GM19467 (cell line): ENCODE measurements at regions not wholly inside any gene's neighbourhood (a gene's known extent, or its start where the extent isn't known, plus 50 kb on each side); places are given as distances from the start of the nearest gene placed in this dataset.
"Not testable (repeated sequence)": the region's sequence is repeated elsewhere in the genome, so short reads cannot be mapped to it uniquely, and the experiment has no call there.

Source experiments
- ATAC-seq: cut with Tn5 transposase; IDR thresholded peaks from one replicate; pipeline ENCODE4 v1.9.1; 2021; ENCODE audit warnings: mild to moderate bottlenecking, moderate library complexity; ENCODE audit not compliant: unreplicated experiment

DNA sequence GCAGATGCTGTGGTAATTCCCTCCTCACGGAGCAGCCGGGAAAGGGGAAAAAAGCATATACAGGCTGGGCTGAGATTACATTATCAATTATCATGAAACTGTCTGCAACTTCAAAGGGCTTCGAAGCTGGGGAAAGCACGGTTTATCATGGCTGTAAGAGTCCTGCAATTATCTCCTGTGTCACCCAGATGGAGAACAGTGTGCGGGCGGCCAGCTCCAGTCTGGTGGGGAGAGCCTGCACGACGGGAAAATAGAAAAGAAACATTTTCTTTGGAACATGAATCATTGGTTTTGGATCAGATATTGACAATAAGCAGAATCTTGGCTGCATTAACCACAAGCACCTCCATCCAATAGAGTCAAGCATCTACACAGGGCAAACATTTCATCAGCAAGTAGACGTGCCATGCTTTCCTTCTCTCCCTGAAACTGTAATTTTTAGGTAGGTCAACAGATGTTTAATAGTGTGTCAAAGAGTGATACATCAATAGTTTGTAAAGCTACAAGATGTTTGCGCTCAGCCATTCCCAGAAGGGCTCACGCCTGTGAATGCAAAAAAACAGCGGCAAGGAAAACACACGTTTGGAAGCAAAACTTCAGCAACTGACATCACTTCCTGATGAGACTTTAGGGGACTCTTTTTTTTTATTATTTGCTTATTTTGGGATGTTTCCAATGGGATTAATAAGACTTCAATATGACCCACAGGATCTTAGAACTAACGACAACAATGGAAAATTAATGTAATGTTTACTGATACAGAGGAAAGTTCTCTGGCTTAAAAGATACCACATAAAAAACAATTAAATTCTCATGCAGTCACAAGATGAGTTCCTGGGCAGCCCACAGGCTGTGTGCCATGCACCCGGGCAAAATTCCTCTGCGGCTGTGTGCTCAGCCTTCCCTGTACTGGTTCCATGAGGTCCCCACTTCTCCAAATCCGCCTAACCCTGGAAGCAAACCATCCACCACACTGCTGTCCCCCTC, 111.0 kb upstream of the SALL3 start:
- no peak for ATAC-seq

DNA sequence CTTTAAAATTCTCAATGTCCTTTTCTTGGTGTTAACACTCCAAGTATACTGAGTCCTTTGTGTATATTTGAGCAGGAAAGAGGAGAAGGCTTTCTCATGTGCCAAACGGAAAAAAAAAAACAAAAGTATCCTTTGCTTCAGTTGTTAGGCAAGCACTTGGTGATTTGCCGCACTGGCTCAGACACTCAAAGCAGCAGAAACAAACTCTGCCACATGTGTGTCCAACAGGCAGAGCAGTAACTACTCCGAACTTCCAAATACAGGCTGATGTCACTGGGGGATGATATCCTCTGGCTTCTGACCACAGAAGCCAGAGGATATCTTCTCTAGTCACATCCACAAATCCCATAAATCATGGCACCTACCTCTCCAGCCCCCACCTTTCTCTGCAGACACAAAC, 108.0 kb upstream of the SALL3 start:
- ATAC-seq: no peak

DNA sequence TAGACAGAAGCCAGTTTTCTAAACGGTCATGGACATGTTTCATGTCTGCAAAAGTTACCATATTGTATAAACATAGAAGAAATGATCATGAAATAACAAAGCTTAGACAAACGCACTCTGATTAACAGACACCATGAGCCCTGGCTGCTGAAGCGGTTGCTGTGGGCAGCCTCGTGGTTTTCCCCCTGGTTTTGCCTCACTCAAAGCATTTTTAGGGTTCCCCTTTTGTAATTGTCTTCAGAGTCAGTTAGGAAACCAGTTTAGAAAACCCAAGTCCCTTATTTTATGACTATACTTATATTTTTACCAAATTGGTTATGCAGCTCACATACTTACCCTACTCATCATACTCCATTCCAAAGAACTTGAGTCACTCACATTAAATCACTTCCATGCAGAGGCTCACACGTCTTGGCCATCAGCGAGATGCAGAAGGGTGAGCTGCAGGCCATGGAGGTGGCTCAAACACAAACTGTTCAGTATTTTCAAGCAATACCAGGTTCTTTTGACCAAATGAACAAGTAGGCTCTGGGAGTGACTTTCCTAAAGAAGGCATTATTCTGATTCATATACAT, 105.6 kb upstream of the SALL3 start:
- ATAC-seq: no peak

DNA sequence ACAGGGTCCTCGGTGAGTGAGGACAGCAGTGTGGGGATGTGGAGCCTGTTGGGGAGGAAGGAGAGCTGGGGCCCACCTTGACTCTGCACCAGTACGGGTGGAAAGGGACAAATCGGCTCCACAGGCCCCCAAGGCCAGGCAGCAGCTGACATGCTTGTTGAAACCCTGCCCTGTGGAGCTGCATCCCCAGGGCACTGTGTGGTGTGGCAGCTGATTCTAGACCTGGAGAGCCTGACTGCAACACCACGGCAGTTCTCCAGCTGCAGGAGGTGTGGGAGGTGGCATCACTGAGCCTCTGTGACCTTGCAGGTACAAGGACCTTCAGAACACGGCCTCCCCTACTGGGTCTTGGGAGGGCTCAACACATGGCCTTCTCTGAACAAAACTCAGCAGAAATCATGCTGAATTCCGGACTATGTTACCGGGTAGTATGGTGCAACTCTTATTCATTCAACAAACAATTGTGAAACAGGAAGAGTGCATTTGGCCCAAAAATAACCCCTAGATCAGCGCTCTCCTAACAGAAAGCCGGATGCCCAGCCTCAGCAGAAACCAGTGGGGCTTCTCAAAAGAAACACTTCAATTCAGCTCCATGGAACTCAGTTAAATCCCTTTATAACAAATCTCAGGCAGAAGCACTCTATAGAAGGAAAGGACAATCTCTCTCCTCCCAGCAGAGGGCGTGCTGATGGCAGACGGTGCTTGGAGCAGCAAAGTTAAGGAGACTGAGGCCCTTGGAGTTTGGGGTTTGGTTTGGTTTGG, 104.4 kb upstream of the SALL3 start:
- no peak for ATAC-seq

DNA sequence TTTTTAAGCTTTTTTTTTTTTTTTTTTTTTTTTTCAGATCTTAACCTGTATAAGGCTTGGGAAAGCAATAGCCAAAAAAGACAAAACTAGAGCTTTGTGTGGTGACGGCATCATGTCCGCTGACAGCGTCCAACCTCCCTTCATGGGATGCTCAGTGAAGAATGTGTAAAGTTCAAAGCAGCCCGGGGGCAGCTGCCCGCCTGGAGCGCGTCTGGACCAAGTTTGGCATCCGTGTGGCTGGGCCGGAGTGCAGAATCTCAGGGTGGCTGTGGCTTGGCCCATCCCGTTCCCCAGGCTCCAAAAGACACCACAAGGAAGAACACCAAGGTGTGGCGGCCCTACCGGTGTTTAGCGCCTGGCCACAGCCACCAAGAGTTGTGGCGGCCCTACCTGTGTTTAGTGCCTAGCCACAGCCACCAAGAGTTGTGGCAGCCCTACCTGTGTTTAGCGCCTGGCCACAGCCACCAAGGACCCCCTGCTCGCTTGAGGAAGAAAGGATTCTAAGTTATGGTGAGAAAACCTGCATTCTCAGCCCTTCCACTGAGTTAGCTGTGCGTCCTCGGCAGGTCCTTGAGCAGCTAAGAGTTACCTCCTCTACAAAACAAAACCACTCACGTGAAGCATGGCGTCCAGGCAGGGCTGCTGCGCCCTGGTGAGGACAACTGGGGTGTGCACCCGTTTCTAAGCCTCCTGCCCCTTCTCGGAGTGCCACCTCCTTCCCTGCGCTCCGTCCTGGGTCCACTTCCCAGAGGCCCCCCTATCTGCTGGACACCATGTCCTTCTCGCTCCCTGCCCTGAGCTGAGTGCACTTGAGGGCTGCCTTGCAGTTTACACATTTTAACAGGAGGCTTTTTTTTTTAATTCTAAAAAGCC, 103.6 kb upstream of the SALL3 start:
- no peak for ATAC-seq

DNA sequence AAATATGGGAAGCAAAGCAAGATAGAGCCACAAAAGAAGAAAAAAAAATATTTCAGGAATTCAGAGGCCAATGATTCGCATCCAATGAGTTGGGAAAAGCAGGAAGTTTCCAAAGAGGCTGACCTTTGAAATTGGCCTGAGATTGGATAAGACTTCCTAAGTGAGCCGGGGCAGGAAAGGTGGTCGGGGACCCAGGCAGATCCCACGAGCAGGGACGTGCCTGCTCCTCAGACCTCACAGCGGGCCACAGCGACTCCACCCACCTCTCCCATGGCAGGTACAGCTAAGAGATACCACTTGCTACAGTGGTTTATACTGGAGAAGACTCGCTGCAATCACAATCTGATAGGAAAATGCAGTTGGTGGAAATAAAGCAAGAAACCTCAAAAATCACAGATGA, 102.8 kb upstream of the SALL3 start:
- no peak for ATAC-seq

DNA sequence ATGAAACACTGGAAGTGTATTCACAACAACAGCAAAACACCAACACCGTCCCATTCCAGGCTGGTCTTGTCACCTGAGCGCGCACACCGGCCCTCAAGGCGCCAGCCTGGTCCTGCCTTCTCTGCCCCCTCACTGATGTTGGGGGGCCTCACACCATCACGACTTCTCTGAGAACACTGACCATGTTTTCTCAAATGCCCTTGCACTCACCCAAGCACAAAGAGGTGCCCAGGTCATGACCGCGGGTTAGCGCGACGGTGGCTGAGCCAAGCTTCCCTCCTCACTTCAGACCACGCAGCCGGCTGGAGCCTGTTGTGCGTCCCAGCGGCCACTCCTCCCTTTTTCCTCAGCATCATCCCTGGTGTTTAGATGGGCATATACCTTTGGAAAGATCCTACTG, 101.3 kb upstream of the SALL3 start:
- ATAC-seq: no peak

DNA sequence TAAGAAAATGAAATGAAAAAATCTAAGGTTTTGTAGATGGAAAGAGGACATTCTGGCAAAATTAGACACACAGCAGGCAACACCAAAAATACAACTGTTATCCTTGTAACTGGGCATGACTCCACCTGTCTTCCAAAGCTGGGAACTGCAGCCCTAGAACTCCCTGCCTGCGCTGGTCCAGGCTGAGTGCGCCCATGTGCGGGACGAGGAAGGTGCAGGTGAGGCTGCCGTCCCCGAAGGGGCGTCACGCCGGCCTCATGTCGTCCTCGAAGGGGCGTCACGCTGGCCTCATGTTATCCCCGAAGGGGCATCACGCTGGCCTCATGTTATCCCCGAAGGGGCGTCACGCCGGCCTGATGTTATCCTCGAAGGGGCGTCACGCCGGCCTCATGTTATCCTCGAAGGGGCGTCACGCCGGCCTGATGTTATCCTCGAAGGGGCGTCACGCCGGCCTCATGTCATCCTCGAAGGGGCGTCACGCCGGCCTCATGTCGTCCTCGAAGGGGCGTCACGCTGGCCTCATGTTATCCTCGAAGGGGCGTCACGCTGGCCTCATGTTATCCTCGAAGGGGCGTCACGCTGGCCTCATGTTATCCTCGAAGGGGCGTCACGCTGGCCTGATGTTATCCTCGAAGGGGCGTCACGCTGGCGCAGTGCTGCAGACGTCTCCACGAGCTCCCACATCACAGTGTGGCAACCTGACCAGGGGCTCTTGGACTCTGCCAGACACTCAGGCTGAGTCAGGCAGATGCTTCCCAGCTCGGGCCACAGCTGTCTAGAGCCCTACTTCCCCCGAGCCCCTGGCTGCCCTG, 100.3 kb upstream of the SALL3 start:
- not testable (repeated sequence) for ATAC-seq

DNA sequence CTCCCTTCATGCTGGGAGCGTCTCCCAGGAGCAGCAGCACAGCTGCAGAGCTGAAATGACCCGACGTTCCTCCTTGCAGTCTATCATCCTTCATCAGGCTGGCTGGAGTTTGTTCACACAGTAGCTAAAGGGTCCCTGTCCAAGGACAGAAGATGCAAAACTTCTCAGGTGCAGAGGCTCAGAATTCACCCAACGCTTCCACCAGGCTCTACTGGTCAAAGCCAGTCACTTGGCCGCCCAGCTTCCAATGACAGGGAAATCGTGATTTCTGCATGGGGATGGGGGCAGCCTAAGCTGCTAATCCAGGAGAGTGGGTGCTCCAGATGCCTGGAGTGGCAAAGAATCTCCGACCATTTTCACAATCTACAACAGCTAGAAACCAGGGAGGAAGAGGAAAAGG, 97.0 kb upstream of the SALL3 start:
- no peak for ATAC-seq

DNA sequence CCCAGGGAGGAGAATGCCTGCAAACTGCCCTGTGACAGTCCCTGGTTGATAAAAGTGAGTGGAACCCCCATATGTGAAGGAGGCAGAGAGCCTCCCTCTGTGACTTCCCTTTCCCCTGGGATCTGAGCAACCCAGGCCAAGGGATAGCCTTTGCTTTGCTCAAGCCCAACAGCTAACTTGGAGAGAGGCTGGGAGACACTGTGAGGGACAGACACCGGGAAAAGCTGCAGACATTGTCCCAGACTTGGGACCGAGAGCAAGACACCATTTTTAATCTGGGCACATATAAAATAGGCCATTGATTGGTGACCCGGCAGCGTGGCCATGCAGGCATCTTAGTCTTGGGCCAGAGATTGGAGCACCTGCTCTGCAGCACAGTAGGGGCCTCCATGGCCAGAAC, 96.1 kb upstream of the SALL3 start:
- no peak for ATAC-seq

DNA sequence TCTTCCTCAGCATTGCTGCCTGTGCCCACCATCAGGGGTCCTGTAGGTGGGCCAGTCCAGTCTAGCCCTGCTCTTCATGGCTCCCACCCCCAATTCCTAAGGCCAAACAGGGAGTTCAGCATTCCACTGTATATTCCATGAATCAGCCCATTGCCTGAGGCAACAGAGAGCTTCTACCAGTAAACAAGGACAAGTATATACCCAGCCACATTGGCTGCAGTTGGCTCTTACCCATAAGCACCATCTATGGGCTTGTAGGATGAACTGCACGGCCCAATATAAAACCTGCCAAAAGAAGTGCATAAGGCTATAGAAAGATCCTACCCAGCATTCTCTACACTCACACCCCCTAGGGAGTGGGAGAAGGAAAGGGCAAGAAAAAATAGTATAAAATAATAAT, 95.1 kb upstream of the SALL3 start:
- no peak for ATAC-seq

DNA sequence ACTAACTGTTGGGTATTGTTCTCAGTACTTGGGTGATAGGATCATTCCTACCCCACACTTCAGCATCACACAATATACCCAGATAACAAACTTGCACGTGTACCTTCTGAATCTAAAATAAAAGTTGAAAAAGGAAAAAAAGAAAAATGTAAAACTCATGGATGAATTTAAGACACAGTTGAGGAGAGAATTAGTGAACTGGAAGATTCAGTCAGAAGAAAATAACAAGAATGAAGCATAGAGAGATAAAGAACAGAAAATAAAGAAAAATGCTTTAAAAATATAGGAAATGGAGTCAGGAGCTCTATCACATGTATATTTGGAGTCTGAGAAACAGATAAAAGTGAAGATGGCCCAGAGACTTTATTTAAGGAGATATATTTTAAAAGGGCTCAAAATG, 90.4 kb upstream of the SALL3 start:
- ATAC-seq: no peak

DNA sequence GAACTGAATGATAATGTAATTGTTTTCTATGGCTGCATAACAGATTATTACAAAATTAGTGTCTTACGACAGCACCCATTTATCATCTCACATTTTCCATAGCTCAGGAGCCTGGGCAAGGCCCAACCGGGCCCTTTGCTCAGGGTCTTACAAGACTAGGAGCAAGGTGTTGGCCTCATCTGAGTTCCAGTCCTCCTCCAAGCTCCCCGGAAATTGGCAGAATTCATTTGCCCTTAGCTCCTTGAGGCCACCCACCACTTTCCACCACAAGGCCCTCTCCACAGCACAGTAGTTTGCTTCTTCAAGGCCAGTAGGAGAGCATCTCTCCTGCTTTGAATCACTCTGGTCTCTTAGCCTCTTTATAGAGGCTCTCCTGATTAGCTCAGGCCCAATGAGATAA, 89.2 kb upstream of the SALL3 start:
- no peak for ATAC-seq

DNA sequence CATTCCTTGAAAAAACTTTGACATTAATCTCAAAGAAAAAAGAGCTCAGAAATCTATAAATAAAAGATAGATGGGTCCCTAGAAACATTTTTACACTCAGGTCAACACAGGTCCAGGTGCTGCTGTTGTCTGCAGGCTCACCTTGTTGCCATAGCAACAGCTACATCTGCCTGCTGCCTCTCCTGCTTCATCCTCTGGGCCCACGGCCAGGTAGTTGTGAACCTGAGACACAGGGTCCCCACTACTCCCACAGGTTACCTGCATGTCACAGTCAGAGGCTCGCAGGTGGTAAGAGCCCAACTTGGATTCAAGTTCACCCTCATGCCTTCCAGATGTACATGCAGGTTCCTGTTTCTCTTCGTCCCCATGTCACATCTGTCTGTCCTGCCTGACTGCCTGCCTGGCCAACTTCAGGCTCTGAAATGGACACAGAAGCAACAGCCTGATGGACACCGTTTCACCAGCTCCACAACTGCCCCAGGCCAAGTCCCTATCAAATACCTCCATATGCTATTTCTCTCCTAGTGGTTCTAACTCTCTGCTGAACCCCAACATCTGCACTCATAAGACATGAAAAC, 88.3 kb upstream of the SALL3 start:
- ATAC-seq: no peak

DNA sequence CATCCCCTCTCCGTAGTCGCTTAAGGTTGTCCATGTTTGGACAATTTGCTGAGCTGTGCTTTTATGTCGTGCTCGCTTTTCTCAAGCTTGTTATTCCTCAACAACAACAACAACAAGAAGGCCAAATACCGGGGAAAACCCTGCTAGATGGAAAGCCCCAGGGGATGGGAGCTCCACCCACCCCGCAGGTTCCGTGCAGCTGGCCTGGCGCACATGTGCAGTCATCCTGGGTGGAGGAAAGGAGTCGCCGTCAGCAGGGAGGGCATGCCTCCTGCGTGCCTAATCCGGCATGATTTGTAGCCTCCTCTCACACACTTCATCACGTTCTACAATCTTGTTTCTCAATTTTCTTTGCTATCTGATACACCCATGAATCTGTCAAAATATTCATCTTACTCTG, 87.4 kb upstream of the SALL3 start:
- no peak for ATAC-seq

DNA sequence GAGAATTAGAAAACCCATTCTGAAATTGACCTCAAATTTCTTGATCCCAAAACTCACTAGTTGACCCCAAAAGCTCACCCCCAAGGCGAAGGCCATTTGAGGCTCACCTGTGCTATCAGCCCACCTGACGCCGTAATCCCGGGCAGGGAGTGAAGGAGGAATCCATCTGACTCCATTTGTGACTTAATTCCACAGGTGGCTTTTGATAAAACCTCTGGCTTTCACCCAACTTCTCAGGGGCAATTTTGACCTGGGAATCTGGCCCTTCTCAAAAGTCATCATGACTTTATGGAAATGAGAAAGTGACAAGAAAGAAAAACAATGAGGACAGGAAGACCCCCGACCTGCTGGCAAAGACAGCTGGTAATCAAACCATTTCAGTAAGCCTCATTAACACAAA, 86.9 kb upstream of the SALL3 start:
- no peak for ATAC-seq

DNA sequence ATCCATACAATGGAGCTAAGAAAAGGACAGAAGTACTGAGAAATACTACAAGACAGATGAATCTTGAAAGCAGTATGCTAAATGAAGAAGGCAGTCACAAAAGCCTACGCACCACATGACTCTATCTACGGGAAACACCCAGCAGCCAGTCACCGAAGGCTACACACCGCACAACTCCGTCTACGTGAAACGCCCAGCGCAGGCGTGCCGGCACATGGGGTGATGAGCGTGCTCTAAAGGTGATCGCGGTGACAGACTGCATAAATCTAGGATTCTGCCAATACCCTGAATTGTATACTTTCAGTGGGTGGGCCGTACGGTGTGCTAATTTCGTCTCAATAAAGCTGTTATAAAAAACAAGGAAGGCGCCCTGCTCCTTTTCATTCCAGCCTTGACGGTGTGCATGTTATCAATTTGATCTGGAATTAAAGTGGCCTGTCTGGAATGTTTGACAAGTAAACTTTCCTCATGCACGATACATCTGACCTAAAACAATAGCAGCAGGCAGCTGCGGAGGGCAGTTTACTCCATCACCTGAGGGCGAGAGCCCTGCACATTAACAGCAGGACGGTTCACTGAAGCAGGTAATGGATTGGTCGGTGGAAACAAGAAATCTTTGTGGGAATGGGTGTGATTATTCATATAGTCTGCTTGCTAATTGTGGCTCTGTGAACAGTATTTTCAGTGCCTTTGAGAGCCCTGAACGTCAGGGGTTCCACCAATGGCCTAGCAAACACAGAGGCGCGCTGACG, 86.2 kb upstream of the SALL3 start:
- no peak for ATAC-seq

DNA sequence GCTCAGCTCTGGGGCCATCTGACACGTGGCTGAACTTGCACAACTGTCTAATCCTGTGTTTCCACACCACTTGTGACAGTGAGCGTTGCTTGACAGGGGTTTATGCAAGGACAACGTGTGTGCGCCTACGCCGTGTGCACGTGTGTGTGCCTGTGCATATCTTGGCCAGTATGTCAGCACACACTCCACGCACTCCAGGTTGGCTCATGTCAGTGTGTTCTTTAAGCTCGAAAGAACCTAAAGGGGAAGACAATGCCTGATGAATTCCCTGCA, 85.6 kb upstream of the SALL3 start:
- no peak for ATAC-seq
